ENCODE measurements at regions not wholly inside any gene's neighbourhood (a gene's known extent, or its start where the extent isn't known, plus 50 kb on each side); places are given as distances from the start of the nearest gene placed in this dataset.

GRCh38 chr2:67462738-67463496 is 65.8 kb downstream of the ETAA1 start:
- no peak for DNase-seq

DNA sequence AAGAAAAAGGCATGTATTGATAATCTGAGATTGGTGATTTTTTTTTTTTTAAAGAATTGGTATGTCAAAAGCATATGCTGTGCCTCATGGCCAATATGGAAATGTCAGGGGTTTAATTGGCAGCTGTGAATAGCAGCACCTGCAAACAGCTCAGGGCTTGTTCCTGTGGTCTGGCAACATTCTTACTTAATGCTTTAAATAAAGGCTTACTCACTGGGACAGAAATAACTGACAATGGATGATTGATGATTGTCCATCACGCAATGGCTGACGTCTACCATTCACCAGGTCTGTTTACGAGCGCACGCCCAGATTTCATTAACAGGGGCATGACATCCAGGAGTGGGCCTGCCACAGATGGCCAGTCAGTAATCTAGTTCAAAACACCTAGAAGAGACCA is 66.7 kb downstream of the ETAA1 start:
- no peak for DNase-seq

- DNase-seq = no peak
Measured at GRCh38 chr2:67465623-67466022, 68.5 kb downstream of the ETAA1 start.

- DNase-seq = no peak
Measured at GRCh38 chr2:67466734-67467133, 69.6 kb downstream of the ETAA1 start.

- DNase-seq = no peak
Measured at GRCh38 chr2:67471681-67472080, 74.5 kb downstream of the ETAA1 start.

DNA sequence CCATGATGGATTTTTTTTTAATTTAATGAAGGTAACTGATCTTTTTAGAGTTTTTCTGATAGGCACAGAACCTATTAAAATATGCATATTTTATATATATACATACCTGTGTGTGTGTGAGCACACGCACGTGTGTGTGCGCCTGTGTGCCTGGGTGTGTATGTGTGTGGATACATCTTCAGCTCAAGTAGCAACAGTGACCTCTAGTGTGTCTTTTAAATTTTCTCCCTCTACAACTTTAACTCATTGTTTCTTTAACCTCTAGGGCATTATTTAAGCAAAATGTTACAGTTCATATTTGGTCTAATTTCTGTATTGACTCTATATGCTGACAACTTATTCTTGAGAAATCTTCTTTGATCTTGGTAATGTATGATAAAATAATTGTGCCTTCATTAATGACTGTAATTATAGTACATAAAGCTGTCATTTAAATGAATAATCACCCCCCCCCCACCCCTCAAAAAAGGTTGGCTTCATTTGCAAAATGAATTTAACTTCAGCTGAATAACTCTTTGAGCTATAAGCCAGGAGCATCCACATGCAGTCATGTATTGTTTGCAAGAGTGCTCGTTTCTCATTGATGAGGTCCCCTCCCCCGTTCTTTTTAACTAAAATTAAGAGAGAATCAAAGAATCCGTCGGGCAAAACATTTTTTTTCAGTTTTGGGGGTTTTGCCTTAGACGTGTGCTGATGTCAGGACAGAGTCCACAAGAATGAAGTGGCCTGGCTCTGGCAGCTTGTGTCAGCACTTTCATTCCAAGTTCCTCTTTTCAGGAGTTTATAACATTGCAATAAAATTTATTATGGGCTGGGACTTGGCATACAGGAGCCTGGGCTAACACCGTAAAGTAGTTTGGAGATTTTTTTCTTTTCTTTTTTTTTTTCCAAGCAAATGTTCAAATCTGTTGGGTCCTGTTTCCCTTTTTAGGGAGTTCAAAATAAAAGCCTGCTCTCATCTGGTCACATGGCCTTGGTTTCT is 80.0 kb downstream of the ETAA1 start:
- peak; percentile 37 for DNase-seq

DNA sequence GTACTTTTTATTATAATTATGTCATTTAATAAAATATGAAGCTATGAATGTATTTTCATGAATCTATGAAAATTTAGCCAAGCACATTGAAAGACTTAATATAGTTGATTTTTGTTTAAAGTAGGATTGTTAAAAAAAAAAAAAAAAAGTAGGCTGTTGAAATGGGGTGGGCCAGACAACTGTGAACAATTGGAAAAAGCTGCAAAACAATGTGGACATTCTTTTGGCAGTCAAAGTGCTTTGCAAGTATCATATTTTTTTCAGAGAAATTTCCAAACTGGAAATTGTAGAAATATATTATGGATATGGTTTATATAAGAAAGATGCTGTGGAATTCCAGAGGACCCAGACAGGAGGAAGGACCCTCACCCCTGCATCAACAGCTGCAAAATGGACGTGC is 82.1 kb downstream of the ETAA1 start:
- DNase-seq = no peak

DNA sequence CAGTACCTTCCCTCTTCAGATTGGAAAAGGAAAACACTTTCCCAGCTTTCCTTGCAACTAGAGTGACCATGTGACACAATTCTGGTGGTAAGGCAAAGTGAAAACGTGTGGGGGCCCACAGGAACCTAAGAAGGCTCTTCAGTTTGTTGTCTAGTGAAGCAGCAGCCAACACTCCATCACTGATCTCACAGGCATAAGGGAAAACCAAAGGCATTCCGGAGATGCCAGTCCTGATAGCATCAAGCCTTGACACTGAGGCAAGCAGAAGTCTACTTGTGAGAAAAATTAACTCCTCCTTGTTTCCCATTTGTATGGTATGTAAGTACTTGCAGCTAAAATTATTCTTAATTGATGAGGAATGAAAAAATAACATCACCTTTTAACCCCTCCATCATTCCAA is 88.3 kb downstream of the ETAA1 start:
- no peak for DNase-seq

GRCh38 chr2:67486041-67486796 is 89.1 kb downstream of the ETAA1 start:
- DNase-seq = no peak

DNA sequence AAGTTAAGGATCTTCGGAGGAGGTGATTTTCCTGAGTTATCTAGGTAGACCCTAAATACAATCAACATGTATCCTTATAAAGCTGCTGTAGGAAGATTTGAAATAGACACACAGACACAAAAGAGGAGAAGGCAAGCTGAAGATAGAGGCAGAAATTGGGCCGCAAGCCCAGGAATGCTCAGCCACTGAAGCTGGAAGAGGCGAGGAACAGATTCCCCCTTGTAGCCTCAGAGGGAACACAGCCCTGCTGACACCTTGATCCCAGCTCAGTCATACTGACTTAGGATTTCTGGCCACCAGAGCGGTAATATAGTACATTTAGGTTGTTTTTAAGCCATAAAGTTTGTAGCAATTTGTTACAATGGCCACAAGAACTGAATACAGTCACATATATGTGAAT is 90.9 kb downstream of the ETAA1 start:
- no peak for DNase-seq

DNA sequence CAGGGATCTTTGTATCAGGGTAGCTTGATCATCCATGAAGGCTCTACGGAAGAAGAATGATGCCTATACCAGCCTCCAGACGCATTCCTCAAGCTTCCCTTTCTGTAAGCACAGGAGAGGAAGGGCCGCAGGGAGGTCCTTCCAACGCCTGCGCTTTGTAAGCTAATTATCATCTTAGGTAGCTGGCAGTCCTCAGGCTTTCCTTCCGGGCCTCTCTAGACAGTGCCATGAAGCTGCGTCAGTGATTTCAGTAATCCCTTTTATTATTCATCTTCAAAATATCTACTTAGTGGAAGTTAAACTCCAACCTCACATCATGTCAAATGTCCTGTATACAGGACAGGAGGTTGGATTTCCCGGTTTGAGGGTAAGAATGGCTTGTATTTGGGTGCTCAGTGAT is 92.3 kb downstream of the ETAA1 start:
- DNase-seq = no peak

- DNase-seq = no peak
Measured at GRCh38 chr2:67498931-67499330, 101.8 kb downstream of the ETAA1 start.

DNA sequence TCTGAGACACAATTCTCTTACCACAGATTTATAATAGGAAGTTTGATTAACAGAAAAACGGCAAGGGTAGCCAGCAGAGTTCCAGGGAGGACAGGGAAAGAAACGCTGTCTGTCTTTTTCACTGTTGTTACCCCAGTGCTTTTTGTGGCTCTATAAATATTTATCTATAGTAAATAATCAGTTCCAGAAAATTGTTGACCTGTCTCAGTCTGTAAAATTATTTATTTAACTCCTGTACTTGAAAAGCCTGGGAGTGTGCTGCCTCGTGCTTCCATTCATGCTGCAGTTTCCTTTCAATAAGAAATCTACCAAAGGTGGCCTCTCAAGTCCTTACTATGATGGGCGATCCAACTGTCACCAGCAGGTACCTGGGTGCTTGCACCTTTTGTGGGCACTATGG is 102.9 kb downstream of the ETAA1 start:
- no peak for DNase-seq

- no peak for DNase-seq
Measured at GRCh38 chr2:67500541-67500940, 103.4 kb downstream of the ETAA1 start.

DNA sequence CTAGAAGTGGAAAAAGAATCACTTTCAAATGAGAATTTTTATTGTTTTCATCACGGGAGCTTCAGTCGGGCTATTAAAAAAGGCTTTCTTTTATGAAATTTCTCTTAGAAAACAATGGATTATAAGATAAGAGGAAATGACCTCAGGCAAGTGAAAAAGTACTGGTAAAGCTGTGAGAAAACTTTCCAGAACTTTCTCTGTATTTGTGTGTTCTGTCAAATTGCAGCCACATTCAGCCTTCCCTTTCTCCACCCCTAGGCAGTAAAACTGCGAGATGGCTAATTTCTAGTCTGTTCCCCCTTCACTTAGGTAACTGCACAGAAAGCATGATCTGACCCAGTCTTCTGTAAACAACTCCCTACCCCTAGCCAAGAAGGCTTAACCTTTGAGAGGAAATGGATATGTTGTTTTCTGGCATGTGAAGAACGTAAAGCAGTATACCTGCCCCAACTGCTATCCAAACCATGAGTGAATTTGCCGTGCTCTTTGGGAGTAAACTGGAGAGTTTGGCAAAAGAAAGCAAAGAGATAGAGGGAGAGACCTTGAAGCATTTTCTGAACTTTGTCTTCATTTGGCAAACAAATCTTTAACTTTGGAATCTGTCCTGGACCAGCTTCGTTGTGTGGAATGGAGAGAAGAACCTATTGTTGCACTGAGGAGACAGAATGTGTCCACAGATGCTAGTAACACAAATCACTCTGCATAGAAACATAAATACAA is 105.4 kb downstream of the ETAA1 start:
- DNase-seq = no peak

DNA sequence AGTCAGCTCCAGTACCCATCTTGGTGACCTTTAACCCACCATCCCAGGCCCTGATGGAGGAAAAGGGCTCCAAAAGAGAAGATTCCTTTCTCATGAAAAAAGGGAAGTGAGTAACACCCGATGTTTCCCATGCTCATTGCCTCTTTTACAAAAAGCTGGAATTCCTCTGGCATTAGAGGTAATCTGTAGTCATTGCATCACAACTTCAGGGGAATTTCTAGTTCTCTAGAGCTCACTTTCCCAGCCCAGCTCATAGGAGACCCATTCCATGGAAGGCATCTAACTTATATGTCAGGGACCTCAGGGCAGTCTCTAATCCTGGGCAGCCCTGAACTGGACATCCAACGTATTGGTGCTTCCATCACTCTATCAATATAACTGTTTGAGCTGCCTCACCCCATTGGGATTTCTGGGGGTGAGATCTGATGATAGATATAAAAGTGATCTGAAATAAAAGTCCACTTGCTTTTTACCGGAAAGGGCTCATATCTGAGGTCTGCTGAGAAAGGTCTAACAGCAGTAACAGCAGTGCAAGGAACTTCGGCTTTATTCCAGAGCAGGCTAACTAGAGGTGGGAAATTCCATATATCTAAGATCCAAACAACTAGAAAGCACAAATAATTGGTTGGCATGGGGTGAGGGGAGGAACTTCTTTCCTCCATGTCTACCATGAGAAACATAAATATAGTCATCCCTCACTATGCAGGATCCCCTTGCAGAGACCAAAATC is 106.1 kb downstream of the ETAA1 start:
- DNase-seq = no peak

- no peak for DNase-seq
Measured at GRCh38 chr2:67510745-67511144, 113.6 kb downstream of the ETAA1 start.

GRCh38 chr2:67514515-67514914 is 117.4 kb downstream of the ETAA1 start:
- DNase-seq = no peak

GRCh38 chr2:67515056-67515455 is 117.9 kb downstream of the ETAA1 start:
- no peak for DNase-seq

- DNase-seq = no peak
Measured at GRCh38 chr2:67515538-67515937, 118.4 kb downstream of the ETAA1 start.

- peak; percentile 29 for DNase-seq
Measured at GRCh38 chr2:67516362-67516761, 119.2 kb downstream of the ETAA1 start.

Data from right hindlimb (tissue), 1 donor.